ENCODE measurements at regions not wholly inside any gene's neighbourhood (a gene's known extent, or its start where the extent isn't known, plus 50 kb on each side); places are given as distances from the start of the nearest gene placed in this dataset.

DNA sequence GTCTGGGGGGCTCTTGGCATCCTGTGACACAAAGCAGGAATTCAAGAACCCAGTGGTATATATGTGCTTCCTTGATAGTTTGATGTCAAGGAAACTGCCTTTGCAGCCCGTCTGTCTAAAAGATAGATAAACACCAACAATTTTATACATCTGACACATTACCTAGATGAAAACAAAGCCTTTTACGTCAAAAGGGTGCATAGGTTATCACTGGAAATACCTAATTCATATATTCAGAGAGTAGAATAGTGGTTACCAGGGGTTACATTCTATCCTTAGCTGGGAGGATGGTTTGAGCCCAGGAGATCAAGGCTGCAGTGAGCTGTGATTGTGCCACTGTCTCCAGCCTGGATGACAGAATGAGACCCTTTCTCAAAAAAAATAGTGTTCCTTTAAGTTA is 356.9 kb upstream of the RASGRP1 start:
- H3K4me3 ChIP-seq (ENCODE audit: low read depth, poor library complexity, severe bottlenecking), result no peak overlapping the region
- intact Hi-C loops (cut with DNase I; ENCODE audit: low total_unique reads), result no loop called here
- whole genome bisulfite sequencing, 2 donors, result 47 to 88% methylated on average over 2 of the region's 2 CpGs
- DNase-seq (ENCODE audit: low spot score in 2 of 2), result no peak
- TF ChIP-seq, protein P1, sequence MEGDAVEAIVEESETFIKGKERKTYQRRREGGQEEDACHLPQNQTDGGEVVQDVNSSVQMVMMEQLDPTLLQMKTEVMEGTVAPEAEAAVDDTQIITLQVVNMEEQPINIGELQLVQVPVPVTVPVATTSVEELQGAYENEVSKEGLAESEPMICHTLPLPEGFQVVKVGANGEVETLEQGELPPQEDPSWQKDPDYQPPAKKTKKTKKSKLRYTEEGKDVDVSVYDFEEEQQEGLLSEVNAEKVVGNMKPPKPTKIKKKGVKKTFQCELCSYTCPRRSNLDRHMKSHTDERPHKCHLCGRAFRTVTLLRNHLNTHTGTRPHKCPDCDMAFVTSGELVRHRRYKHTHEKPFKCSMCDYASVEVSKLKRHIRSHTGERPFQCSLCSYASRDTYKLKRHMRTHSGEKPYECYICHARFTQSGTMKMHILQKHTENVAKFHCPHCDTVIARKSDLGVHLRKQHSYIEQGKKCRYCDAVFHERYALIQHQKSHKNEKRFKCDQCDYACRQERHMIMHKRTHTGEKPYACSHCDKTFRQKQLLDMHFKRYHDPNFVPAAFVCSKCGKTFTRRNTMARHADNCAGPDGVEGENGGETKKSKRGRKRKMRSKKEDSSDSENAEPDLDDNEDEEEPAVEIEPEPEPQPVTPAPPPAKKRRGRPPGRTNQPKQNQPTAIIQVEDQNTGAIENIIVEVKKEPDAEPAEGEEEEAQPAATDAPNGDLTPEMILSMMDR (IDR thresholded peaks at IDR 0.05), result no peak
- TF ChIP-seq POLR2A (IDR thresholded peaks at IDR 0.05), result no peak

GRCh38 chr15:38928431-38928830 is 363.8 kb upstream of the RASGRP1 start:
- intact Hi-C loops (cut with DNase I; ENCODE audit: low total_unique reads), result no loop called here
- WGBS, 2 donors, result 36 to 42% methylated on average over 1 of the region's 1 CpG
- no peak for TF ChIP-seq POLR2A (IDR thresholded peaks at IDR 0.05)
- TF ChIP-seq, protein P1 (IDR thresholded peaks at IDR 0.05), result no peak

GRCh38 chr15:38930851-38931572 is 366.4 kb upstream of the RASGRP1 start:
- no peak for DNase-seq (ENCODE audit: low spot score in 2 of 2)
- 96 to 97% methylated on average over 9 of the region's 9 CpGs for WGBS, 2 donors
- TF ChIP-seq POLR2A (IDR thresholded peaks at IDR 0.05), result no peak
- TF ChIP-seq, protein P1 (IDR thresholded peaks at IDR 0.05), result no peak
- intact Hi-C loops (cut with DNase I; ENCODE audit: low total_unique reads), result no loop called here
- H3K4me3 ChIP-seq (ENCODE audit: low read depth, poor library complexity, severe bottlenecking), result no peak overlapping the region

More at GRCh38 chr15:38928431-38928830, 363.8 kb upstream of the RASGRP1 start:
- DNase-seq (ENCODE audit: low spot score in 2 of 2), result no peak
- no peak overlapping the region for H3K4me3 ChIP-seq (ENCODE audit: low read depth, poor library complexity, severe bottlenecking)

DNA sequence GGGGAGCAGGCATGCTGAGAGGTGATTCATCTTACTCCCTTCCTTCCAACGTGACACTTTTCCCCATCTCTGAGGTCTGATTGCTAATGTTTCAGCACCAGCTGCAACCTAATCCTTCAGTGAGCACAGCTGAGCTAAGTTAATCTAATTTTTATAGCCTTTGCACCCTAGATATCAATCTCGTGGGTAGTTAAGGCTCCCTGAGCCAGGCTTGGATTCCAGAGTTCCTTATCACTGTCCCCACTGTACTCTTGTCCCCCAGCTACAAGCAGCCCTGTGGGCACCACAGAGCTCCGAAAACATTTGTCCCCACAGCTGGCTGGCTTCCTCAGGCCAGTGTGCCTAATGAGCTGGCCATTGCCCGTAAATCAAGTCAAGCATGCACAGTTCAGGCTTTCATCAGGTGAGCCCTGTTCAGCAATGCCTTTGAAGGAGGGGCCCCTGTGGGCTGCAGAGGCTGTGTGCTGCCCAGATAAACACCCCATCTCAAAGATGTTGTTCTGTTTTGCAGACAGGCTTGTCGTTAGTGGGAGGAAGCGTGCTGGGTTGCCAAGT is 376.9 kb upstream of the RASGRP1 start:
- no peak for TF ChIP-seq POLR2A (IDR thresholded peaks at IDR 0.05)
- H3K4me3 ChIP-seq (ENCODE audit: low read depth, poor library complexity, severe bottlenecking), result no peak overlapping the region
- intact Hi-C loops (cut with DNase I; ENCODE audit: low total_unique reads), result no loop called here
- WGBS, 2 donors, result 30 to 36% methylated on average over 6 of the region's 6 CpGs
- no peak for DNase-seq (ENCODE audit: low spot score in 2 of 2)

DNA sequence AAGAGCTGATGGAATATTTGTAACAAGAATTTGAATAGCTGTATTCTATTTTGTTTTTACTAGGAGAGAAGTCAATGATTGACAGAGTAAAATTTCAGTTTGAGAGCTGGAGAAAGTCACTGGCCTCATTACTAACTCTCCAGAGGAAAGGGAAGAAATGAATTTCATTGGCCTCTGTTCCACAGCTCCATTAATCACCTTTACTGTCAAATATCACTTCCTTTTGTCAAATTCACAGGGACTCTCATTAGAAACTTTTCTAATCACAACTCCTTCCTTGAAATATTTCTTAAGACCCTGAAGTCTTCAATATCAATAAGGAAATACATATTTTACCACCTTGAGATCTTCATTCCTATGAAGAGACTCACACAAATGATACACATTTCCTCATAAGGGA is 379.9 kb upstream of the RASGRP1 start:
- TF ChIP-seq POLR2A (IDR thresholded peaks at IDR 0.05), result no peak
- TF ChIP-seq, protein P1 (IDR thresholded peaks at IDR 0.05), result no peak
- intact Hi-C loops (cut with DNase I; ENCODE audit: low total_unique reads), result no loop called here
- H3K4me3 ChIP-seq (ENCODE audit: low read depth, poor library complexity, severe bottlenecking), result no peak overlapping the region
- no peak for DNase-seq (ENCODE audit: low spot score in 2 of 2)

- no peak overlapping the region for H3K4me3 ChIP-seq (ENCODE audit: low read depth, poor library complexity, severe bottlenecking)
- intact Hi-C loops (cut with DNase I; ENCODE audit: low total_unique reads), result no loop called here
- DNase-seq (ENCODE audit: low spot score in 2 of 2), result no peak
- WGBS, 2 donors, result 62 to 67% methylated on average over 5 of the region's 5 CpGs
- TF ChIP-seq POLR2A (IDR thresholded peaks at IDR 0.05), result no peak
- TF ChIP-seq, protein P1 (IDR thresholded peaks at IDR 0.05), result no peak
Measured at GRCh38 chr15:38945551-38946298, 381.1 kb upstream of the RASGRP1 start.

All from lower leg skin (tissue), 4 donors.